ENCODE measurements at regions not wholly inside any gene's neighbourhood (a gene's known extent, or its start where the extent isn't known, plus 50 kb on each side); places are given as distances from the start of the nearest gene placed in this dataset.
"Not testable (repeated sequence)": the region's sequence is repeated elsewhere in the genome, so short reads cannot be mapped to it uniquely, and the experiment has no call there.

- no peaks in the 10 kb centered on the region for H3K27me3 ChIP-seq (ENCODE audit: control insufficient read depth in 2 of 2, insufficient read depth in 2 of 2, low read length in 2 of 2)
Measured at GRCh38 chrX:122134291-122134690, 1049.8 kb upstream of the GRIA3 start.

GRCh38 chrX:122135070-122135469 lies 1049.0 kb upstream of the GRIA3 start:
- H3K27ac ChIP-seq (ENCODE audit: low read depth in 1 of 2, low read length in 2 of 2), result no peak overlapping the region
- no peaks in the 10 kb centered on the region for H3K4me1 ChIP-seq (ENCODE audit: control insufficient read depth in 1 of 2, insufficient read depth in 2 of 2, low read length in 2 of 2)
- no peaks in the 10 kb centered on the region for H3K27me3 ChIP-seq (ENCODE audit: control insufficient read depth in 2 of 2, insufficient read depth in 2 of 2, low read length in 2 of 2)
- Mint-ChIP-seq H3K27me3 (ENCODE audit: low read depth in 3 of 3) (peaks cover 0 to 3% (median 0%) of the 10 kb centered on the region in 3 donors), H3K36me3 (no peaks in the 10 kb centered on the region), H3K9me3 (peaks cover 3 to 11% (median 5%) of the 10 kb centered on the region in 7 donors), H3K4me1 (no peaks in the 10 kb centered on the region), H3K4me3 (no peak overlapping the region), H3K27ac (peak overlapping the region in 1 of 7 donors; percentile 31)
- no peak for DNase-seq
- H3K4me2 ChIP-seq (replicated peaks; ENCODE audit: extremely low read depth, low read length, poor library complexity, severe bottlenecking), result no peak overlapping the region
- no peak for TF ChIP-seq CTCF (IDR thresholded peaks at IDR 0.05)
- no peaks in the 10 kb centered on the region for H4K20me1 ChIP-seq (ENCODE audit: insufficient read depth, low read length)
- no peaks in the 10 kb centered on the region for H3K36me3 ChIP-seq (replicated peaks in 1 of 2; ENCODE audit: control insufficient read depth in 1 of 2, insufficient read depth in 2 of 2, low read length in 2 of 2)
- H3K9ac ChIP-seq (ENCODE audit: insufficient read depth, low read length, poor library complexity, severe bottlenecking), result no peak overlapping the region
- intact Hi-C loops (cut with micrococcal nuclease), result no loop called here
- H2AFZ ChIP-seq (ENCODE audit: insufficient read depth, low read depth, low read length, poor library complexity, severe bottlenecking), result no peak overlapping the region
- H3K79me2 ChIP-seq (ENCODE audit: insufficient read depth, low read length), result no peaks in the 10 kb centered on the region
- peaks cover 0 to 14% of the 10 kb centered on the region in 2 donors for H3K9me3 ChIP-seq (replicated peaks in 1 of 2; ENCODE audit: control insufficient read depth in 1 of 2, insufficient read depth in 1 of 2, low read length in 2 of 2)
- no CpG with 5 or more reads among the region's 2 CpGs for WGBS (ENCODE audit: insufficient coverage)
- H3K4me3 ChIP-seq (replicated peaks in 1 of 3; ENCODE audit: low read depth in 2 of 3, low read length in 3 of 3), result no peak overlapping the region

More at GRCh38 chrX:122134291-122134690, 1049.8 kb upstream of the GRIA3 start:
- Histone ChIP-seq H3K9me3 (replicated peaks in 1 of 2; ENCODE audit: control insufficient read depth in 1 of 2, insufficient read depth in 1 of 2, low read length in 2 of 2) (peaks cover 0 to 11% of the 10 kb centered on the region in 2 donors), H3K9ac (ENCODE audit: insufficient read depth, low read length, poor library complexity, severe bottlenecking) (no peak overlapping the region), H3K4me3 (replicated peaks in 1 of 3; ENCODE audit: low read depth in 2 of 3, low read length in 3 of 3) (no peak overlapping the region), H2AFZ (ENCODE audit: insufficient read depth, low read depth, low read length, poor library complexity, severe bottlenecking) (no peak overlapping the region), H3K4me2 (replicated peaks; ENCODE audit: extremely low read depth, low read length, poor library complexity, severe bottlenecking) (no peak overlapping the region), H4K20me1 (ENCODE audit: insufficient read depth, low read length) (no peaks in the 10 kb centered on the region), H3K79me2 (ENCODE audit: insufficient read depth, low read length) (no peaks in the 10 kb centered on the region), H3K27ac (ENCODE audit: low read depth in 1 of 2, low read length in 2 of 2) (no peak overlapping the region), H3K4me1 (ENCODE audit: control insufficient read depth in 1 of 2, insufficient read depth in 2 of 2, low read length in 2 of 2) (no peaks in the 10 kb centered on the region), H3K36me3 (replicated peaks in 1 of 2; ENCODE audit: control insufficient read depth in 1 of 2, insufficient read depth in 2 of 2, low read length in 2 of 2) (no peaks in the 10 kb centered on the region)
- 80% methylated on average over 1 of the region's 1 CpG for WGBS (ENCODE audit: insufficient coverage)
- no peak overlapping the region for H3K4me3 Mint-ChIP-seq
- peaks cover 0 to 3% (median 0%) of the 10 kb centered on the region in 3 donors for H3K27me3 Mint-ChIP-seq (ENCODE audit: low read depth in 3 of 3)
- DNase-seq, result no peak
- H3K27ac Mint-ChIP-seq, result no peak overlapping the region
- H3K9me3 Mint-ChIP-seq, result peaks cover 0 to 11% (median 5%) of the 10 kb centered on the region in 7 donors
- no peaks in the 10 kb centered on the region for H3K4me1 Mint-ChIP-seq
- H3K36me3 Mint-ChIP-seq, result no peaks in the 10 kb centered on the region
- no peak for TF ChIP-seq CTCF (IDR thresholded peaks at IDR 0.05)
- intact Hi-C loops (cut with micrococcal nuclease), result no loop called here

- H3K36me3 ChIP-seq (replicated peaks in 1 of 2; ENCODE audit: control insufficient read depth in 1 of 2, insufficient read depth in 2 of 2, low read length in 2 of 2); DNase-seq; H3K27me3 Mint-ChIP-seq (ENCODE audit: low read depth in 3 of 3); H3K27me3 ChIP-seq (ENCODE audit: control insufficient read depth in 2 of 2, insufficient read depth in 2 of 2, low read length in 2 of 2); H3K27ac ChIP-seq (ENCODE audit: low read depth in 1 of 2, low read length in 2 of 2); H3K27ac Mint-ChIP-seq; H3K9me3 Mint-ChIP-seq; intact Hi-C loops (cut with micrococcal nuclease); H2AFZ ChIP-seq (ENCODE audit: insufficient read depth, low read depth, low read length, poor library complexity, severe bottlenecking); H3K4me3 ChIP-seq (replicated peaks in 1 of 3; ENCODE audit: low read depth in 2 of 3, low read length in 3 of 3); H3K4me3 Mint-ChIP-seq; H3K79me2 ChIP-seq (ENCODE audit: insufficient read depth, low read length); H4K20me1 ChIP-seq (ENCODE audit: insufficient read depth, low read length); H3K4me1 Mint-ChIP-seq; H3K9me3 ChIP-seq (replicated peaks in 1 of 2; ENCODE audit: control insufficient read depth in 1 of 2, insufficient read depth in 1 of 2, low read length in 2 of 2); H3K9ac ChIP-seq (ENCODE audit: insufficient read depth, low read length, poor library complexity, severe bottlenecking); H3K4me2 ChIP-seq (replicated peaks; ENCODE audit: extremely low read depth, low read length, poor library complexity, severe bottlenecking); H3K36me3 Mint-ChIP-seq; H3K4me1 ChIP-seq (ENCODE audit: control insufficient read depth in 1 of 2, insufficient read depth in 2 of 2, low read length in 2 of 2): not testable (repeated sequence)
- no CpG with 5 or more reads among the region's 5 CpGs for WGBS (ENCODE audit: insufficient coverage)
Measured at GRCh38 chrX:122140219-122140618, 1043.9 kb upstream of the GRIA3 start.

Measured in CD14-positive monocyte (primary cell).